GM19463 (cell line): ENCODE measurements at regions not wholly inside any gene's neighbourhood (a gene's known extent, or its start where the extent isn't known, plus 50 kb on each side); places are given as distances from the start of the nearest gene placed in this dataset.
"Not testable (repeated sequence)": the region's sequence is repeated elsewhere in the genome, so short reads cannot be mapped to it uniquely, and the experiment has no call there.

Source experiments
- ATAC-seq: cut with Tn5 transposase; IDR thresholded peaks from one replicate; pipeline ENCODE4 v1.9.1; 2021; ENCODE audit warnings: mild to moderate bottlenecking, moderate library complexity; ENCODE audit not compliant: unreplicated experiment

DNA sequence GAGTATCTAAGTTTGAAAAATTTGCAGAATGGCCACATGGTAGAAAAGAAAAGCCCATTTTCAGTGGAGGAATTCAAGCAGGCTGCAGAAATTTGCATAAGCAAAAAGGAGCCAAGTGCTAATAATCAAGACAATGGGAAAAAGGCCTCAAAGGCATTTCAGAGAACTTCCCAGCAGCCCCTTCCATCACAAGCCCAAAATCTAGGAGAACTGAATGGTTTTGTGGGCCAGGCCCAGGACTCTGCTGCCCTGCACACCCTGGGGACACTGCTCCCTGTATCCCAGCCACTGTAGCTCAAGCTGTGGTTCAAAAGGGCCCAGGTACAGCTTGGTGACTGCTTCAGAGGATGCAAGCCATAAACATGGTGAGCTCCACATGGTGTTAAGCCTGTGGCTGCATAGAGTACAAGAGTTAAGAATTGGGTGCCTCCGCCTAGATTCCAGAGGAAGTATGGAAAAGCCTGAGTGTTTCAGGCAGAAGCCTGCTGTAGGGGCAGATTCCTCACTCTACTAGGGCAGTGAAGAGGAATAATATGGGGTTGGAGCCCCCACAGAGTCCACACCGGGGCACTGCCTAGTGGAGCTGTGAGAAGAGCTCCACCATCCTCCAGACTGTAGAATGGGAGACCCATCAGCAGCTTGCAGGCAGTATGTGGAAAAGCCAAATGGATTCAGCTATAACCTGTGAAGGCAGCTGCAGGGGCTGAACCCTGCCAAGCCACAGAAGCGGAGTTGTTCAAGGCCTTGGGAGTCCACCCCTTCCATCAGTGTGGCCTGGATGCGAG lies 720.7 kb upstream of the CTNND2 start:
- no peak for ATAC-seq

DNA sequence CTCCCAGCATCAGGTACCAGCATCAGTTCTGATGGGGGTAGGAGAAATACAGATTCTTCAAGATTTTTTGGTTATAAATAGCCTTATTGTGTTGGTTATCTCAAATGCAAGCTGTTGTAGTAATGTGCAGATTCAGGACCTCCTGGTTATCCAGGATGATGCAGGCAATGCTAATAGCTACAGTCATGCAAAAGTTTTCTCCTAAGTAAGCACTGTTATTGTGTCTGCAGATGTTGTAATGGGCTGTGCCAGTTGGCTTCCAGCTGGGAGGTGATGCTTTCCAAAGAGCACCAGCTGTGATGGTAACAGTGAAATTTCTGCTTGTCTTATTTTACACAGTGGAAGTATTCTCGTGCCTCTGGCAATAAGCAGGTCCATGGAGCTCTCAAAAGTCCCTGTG lies 719.2 kb upstream of the CTNND2 start:
- ATAC-seq = no peak

DNA sequence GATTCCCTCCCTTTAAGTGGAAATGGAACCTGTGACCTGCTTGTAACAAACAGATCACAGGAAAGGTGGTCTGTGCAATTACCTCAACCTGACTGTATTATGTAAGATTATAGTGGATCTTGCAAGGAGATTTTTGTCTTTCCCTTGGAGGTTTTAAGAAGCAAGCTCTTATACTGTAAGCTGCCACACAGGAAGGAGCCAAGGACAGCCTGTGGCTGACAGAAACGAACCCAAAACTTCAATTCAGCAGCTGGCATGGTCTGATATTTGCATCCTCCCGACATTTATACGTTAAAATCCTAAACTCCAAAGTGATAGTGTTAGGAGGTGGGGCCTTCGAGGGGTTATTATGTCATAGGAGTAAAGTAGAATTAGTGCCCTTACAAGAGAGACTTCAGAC lies 711.8 kb upstream of the CTNND2 start:
- ATAC-seq = no peak

DNA sequence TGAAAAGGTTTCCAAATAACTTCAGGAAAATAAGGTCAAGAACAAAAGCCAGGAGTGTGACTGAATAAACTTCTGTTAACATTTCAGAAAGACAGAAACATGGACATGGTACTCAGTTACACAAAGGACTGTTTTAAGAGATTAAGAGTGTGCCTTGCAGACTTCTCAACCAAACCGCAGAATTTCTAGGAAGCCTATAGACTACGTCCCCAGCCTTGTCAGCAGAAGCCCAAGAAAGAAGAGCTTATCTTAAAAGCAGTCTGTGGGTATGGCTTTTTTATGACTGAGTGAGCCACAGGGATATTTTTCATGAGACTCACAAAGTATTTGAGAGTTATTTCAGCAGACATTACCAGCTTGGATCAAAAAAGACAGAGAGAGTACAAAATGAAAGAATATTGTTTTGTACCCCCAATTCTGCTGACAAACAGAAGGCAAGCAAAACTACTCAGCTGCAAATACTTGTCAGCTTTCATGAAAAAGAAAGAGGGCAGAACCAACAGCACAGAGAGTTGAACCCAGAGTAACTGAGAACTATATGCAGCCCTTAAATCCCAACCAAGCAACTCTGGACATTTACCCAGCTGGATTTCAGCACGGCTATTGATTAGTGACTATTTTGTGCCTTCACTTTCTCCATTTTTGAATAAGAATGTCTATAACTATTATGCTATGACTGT lies 711.0 kb upstream of the CTNND2 start:
- ATAC-seq = no peak

DNA sequence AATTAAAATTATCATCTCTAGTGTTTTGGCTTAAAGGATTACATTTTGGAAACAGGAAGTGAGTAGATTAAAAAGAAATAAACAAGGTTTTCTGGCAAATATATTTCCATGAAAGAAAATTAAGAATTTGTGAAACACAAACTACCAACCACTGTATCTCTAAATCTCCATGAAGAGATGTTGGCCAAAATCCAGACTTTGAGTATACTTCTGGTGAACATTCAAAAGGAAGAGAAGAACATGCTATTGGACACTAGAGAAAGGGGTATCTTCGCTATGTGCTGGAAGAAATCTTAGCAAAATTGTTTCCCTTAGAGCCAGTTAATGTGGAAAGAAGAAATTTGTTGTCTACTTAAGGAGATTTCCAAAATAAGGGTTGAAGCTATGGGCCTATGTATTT lies 710.4 kb upstream of the CTNND2 start:
- ATAC-seq = no peak

DNA sequence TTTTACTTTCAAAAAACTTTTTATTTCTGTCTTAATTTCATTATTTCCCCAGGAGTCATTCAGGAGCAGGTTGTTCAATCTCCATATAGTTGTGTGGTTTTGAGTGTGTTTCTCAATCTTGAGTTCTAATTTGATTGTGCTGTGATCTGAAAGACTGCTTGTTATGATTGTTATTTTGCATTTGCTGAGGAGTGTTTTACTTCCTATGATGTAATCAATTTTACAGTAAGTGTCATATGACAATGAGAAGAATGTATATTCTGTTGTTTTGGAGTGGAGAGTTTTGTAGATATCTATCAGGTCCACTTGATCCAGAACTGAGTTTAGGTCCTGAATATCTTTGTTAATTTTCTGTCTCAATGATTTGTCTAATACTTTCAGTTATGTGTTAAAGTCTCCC lies 706.9 kb upstream of the CTNND2 start:
- ATAC-seq = no peak

DNA sequence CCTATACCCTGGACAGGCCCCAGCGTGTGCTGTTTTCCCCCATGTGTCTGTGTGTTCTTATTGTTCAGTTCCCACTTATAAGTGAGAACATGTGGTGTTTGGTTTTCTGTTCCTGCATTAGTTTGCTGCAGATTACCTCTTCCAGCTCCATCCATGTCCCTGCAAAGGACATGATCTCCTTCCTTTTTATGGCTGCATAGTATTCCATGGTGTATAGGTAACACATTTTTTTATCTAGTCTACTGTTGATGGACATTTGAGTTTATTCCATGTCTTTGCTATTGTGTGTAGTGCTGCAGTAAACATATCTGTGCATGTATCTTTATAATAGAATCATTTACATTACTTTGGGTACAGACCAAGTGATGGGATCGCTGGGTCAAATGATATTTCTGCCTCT lies 703.6 kb upstream of the CTNND2 start:
- not testable (repeated sequence) for ATAC-seq

DNA sequence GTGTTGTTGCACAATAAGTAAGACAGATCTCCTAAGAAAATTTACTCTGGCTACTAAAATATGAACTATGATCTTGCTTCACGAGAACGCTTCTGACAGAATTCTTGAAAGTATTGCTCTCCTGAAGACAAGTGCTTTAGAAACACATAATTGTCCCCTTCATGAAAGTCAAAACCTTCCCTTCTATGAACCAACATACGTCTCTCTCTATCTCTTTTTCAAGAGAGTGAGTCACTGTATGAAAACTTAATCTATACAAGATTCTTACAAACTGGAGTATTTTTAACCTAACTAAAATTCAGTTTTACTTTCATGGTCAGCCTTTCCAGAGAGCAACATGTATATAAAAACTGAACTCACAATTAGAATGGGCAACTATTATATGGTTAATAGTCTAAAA lies 688.0 kb upstream of the CTNND2 start:
- no peak for ATAC-seq

DNA sequence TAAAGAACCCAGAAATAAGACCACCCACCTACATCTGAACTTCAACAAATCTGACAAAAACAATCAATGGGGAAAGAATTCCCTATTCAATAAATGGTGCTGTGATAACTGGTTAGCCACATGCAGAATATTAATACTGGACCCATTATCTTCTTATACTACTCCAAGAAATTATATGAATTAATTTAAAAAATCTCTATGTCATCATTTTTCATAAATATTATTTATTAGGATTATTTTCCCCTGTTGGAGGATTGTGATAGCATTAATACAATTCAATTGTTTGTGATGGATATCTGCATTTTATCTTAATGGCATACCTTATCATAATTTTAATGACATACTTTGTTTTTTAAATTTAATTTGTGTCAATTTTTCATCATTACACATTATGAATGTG lies 682.2 kb upstream of the CTNND2 start:
- ATAC-seq = no peak

DNA sequence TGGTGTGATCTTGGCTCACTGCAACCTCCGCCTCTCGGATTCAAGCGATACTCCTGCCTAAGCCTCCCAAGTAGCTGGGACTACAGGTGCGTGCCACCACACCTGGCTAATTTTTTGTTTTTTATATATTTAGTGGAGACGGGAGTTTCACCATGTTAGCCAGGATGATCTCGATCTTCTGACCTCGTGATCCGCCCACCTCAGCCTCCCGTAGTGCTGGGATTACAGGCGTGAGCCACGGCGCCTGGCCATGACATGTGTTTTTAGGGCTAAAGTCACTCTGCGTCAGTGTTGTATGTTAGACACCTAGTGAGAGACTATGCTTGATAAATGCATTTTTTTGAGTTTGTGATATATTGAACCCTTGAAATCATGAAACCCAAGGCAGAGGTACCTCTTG lies 674.6 kb upstream of the CTNND2 start:
- ATAC-seq = not testable (repeated sequence)

DNA sequence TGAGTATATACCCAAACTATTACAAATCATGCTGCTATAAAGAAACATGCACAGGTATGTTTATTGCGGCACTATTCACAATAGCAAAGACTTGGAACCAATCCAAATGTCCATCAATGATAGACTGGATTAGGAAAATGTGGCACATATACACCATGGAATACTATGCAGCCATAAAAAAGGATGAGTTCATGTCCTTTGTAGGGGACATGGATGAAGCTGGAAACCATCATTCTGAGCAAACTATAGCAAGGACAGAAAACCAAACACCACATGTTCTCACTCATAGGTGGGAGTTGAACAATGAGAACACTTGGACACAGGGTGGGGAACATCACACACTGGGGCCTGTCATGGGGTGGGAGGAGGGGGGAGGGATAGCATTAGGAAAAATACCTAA lies 672.7 kb upstream of the CTNND2 start:
- not testable (repeated sequence) for ATAC-seq

DNA sequence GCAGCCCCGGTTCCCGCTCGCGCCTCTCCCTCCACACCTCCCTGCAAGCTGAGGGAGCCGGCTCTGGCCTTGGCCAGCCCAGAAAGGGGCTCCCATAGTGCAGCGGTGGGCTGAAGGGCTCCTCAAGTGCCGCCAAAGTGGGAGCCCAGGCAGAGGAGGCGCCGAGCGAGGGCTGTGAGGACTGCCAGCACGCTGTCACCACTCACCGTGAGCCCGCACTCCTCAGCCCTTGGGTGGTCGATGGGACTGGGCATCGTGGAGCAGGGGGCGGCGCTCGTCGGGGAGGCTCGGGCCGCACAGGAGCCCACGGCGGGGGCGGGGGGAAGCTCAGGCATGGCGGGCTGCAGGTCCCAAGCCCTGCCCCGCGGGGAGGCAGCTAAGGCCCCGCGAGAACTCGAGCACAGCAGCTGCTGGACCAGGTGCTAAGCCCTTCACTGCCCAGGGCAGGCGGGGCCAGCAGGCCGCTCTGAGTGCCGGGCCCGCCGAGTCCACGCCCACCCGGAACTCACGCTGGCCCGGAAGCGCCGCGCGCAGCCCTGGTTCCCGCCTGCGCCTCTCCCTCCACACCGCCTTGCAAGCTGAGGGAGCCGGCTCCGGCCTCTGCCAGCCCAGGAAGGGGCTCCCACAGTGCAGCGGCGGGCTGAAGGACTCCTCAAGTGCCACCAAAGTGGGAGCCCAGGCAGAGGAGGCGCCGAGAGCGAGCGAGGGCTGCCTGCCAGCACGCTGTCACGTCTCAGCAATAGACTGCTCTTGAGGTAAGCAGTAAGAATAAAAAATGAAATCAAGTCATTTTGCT lies 670.2 kb upstream of the CTNND2 start:
- not testable (repeated sequence) for ATAC-seq

DNA sequence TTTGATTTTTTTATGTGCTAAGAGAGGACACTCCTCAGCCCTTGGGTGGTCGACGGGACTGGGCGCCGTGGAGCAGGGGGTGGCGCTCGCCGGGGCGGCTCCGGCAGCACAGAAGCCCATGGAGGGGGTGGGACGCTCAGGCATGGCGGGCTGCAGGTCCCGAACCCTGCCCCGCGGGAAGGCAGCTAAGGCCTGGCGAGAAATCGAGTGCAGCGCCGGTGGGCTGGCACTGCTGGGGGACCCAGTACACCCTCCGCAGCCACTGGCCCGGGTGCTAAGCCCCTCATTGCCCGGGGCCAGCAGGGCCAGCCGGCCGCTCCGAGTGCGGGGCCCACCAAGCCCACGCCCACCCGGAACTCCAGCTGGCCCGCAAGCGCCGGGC lies 669.7 kb upstream of the CTNND2 start:
- ATAC-seq = not testable (repeated sequence)

DNA sequence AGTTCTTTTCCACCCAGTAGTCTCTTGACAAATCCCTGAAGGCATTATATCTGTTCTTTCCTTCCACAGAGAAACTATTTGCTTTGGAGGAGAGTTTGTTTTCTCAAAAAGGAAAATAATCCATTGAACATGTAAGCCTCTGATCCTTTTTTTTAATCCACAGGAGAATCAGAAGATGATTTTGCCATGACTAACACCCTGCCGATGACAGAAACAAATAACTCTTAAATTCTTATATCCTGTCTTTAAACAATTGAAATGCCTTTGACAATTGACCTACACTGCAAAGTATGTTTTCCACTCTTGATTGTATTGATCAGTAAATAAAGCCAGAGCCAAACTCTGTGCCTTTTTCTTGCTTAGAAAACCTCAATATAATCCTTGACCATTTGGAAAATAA lies 666.4 kb upstream of the CTNND2 start:
- ATAC-seq = no peak

DNA sequence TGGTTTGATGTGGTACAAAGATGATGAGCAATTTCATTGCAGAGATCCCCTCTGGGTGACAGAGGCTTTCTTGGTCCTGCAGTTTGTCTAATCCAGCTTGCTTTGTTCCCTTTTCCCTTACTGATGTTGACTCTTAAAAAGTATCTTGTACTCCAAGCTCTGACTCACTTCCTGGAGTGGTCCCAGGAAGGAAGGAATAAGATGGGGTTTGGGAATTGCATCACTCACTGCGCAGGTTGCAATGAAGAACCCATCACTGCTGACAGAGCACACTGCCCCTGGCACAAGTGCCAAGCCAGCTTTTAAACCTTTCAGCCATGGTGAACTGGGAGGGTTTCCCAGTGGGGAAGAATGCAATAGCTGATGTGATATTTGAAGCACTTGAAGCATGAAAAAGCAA lies 662.2 kb upstream of the CTNND2 start:
- no peak for ATAC-seq

DNA sequence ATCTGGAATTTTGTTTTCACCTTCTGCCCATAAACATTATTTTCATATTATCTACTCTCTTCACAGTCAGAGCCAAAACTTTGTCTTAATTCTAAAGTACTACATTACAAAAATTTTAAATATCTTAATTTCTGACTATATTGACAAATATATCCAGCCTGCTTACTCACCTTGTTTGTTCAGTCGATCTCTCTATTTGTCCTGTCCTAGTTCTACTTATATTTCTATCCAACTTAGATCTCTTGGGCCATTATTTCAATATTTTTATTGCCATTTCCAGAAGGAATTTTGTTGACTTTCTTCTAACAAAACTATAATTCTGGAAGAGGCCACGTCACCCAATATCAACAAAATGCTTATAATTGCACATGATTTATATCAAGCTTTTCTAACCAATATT lies 652.8 kb upstream of the CTNND2 start:
- no peak for ATAC-seq

DNA sequence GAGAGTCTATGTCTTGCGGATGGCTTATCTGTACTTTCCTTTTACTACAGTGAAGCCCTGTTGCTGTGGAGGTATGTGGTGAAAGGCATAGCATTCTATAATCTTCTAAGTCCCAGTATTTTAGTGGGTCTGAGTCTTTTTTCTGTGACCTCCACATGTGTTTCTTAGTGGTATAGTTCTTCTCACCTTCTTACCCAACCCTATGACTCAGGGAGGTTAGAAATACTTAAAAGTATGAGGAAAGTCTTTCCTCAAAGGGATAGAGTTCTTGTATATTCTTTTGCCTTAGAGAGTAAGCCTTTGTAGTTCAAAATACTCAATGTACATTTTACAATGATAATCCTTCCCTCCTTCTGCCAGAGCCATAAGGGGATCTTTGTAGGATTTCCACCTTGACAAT lies 621.9 kb upstream of the CTNND2 start:
- ATAC-seq = no peak

DNA sequence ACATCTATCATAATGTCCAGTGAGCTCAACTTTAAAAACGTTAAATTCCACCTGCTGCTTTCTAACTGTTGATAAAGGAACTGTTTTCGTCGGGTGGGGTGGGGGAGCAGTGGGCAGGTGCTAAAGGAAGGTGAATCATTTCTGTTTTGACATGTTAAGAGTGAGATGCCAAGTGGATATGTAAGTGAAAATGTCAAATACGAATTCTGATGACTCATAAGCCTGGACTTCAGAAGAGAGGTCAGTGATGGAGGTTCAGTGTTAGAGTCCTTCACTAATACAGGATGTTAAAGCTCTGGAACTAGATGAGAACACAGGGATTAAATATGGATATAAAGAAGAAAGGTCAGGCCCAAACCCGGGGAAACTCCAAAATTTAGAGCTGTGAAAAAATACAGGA lies 617.9 kb upstream of the CTNND2 start:
- ATAC-seq = no peak

DNA sequence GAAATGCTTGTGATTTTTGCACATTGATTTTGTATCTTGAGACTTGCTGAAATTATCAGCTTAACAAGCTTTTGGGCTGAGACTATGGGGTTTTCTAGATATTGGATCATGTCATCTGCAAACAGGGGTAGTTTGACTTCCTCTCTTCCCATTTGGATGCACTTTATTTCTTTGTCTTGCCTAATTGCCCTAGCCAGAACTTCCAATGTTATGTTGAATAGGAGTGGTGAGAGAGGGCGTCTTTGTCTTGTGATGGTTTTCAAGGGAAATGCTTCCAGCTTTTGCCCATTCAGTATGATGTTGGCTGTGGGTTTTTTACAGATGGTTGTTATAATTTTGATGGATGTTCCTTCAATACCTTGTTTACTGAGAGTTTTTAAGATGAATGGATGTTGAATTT lies 600.7 kb upstream of the CTNND2 start:
- not testable (repeated sequence) for ATAC-seq

DNA sequence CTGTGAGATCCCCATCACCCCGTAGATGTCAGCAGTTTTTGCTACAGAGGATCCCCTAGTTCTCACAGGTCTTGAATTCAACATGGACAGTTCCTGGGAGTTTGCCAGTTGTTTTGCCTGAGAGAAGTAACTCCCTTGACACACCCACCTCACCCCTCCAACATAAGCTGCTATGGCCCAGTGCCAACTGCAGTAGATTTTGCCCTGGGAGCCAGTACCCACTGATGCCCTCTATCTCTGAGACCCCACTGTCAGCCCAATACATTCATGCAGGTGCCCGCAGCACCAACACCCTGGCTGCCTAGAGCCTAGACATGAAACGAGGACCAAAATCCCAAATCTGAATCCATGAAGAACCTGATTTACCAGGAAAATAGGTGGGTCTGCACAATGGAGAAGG lies 583.9 kb upstream of the CTNND2 start:
- no peak for ATAC-seq

DNA sequence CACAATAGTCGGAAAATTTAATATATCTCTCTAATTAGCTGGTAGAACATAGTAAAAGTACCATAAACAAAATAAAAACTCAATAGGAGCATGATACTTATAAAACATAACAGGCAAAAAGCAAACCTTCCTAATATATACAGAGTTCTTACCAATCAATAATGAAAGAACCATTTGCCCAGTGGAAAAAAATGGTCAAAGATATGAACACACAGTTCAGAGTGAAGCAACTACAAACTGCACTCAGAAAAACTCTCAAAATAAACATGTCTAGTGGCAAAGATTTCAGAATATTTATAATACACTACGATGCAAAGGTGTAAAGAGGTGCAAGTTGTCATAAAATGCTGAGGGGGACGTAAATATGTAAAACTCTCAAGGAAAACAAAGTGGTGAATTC lies 576.2 kb upstream of the CTNND2 start:
- no peak for ATAC-seq

DNA sequence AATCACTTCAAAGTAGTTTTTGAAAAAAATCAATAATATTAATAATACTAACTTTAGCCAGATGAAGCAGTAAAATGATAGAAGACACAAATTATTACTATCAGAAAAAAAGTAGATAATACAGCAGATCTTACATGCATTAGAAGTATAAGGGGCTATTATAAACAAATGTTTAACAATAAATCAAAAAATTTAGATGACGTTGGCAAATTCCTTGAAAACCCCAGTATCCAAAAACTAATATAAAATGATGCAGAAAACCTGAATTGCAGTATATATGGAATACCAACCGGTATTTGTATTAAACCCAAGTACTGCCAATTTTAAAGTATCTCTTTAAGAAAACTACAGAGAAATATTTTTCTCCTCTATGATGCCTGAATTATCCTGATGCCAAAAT lies 573.3 kb upstream of the CTNND2 start:
- no peak for ATAC-seq
